HG03571 (cell line): ENCODE measurements at regions not wholly inside any gene's neighbourhood (a gene's known extent, or its start where the extent isn't known, plus 50 kb on each side); places are given as distances from the start of the nearest gene placed in this dataset.
"Not testable (repeated sequence)": the region's sequence is repeated elsewhere in the genome, so short reads cannot be mapped to it uniquely, and the experiment has no call there.

Experiments
- ATAC-seq: cut with Tn5 transposase; IDR thresholded peaks from one replicate; pipeline ENCODE4 v1.9.1; 2021; ENCODE audit not compliant: unreplicated experiment

DNA sequence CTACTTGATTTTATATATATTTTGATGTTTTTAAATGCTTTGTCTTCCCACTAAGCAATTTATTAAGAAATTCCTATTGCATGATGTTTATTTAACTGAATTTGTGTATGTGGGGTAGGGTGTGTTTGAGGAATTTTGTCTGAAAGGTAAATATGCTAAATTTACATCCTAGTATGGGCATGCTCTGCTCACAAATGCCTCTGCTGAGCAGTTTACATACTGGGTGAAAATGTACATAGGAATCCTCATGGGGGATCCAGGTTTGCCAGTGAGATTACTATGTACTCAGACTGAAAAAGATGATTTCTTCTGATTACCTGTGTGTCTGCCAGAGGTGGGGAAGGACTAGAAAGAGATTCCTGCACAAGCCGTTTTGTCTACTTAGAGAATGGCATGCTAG lies 126.6 kb downstream of the DISP1 start:
- ATAC-seq, result no peak

DNA sequence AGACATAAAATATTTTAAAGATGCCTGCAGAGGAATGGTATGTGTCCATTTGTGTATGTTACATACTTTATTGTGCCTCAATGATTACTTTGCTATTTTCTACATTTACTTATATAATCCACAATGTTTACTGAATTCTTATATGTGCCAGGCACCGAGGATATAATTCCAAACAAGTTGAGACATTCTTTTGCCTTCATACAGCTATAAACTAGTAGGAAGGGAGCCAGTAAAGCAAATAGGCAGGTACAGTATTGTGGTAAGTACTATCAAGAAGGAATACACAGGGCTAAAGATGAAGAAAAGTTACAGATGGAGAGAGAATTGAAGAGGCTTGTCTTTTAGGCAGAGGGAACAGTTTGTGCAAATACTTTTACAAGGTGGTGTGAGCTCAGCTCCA lies 131.6 kb downstream of the DISP1 start:
- no peak for ATAC-seq

DNA sequence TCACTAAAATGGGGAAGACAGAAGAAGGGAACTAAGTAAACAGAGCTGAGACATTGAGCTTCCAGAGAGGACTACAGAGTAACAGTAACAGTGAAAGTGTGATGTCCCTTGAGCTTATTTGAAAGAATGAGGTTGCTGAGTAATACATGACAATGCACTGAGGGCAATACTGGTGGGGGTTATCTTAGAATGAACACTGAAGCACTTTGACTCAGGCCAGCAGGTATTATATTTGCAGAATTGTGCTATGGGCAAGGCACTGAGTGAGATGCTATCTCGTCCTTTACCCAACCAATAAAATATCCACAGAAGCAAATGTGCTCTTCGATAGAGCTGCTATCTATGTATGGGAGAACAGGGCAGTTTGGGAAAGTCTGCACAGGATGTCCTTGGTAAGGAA lies 133.2 kb downstream of the DISP1 start:
- ATAC-seq, result no peak

DNA sequence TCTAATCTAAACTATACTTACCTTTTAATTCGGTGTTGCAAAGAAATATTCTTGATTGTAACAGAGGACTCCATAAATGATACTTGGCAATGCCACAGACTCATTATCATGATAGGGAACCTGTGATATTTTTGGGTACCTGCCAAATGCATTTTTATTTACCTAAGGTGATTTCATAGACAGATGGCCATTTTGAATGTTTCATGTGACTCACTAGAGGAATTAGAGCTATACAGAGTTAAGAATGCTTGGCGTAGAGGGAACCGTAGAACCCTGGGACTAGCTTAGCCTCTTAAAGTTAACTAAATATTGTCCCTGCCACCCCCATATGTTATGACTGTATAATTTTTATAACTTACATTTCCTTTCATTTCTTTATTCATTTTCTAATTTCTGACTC lies 136.1 kb downstream of the DISP1 start:
- no peak for ATAC-seq

DNA sequence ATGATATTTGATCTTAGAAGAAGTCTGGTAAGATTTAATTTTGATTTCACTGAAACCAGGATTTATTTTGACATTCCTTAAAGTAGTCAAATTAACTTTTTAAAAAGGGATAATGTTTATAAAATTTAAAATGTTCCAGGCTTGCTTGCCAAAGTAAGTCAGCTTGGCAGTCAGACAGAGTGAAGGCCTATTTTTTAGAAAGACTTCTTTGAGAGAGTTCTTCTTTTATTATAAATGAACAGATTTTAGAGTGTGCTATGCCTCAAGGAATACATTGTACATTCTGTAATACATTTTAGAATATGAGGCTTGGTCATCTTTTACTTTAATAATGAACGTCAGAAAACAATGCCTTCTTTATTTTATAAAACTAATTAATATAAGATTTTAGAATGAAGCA lies 138.7 kb downstream of the DISP1 start:
- no peak for ATAC-seq

DNA sequence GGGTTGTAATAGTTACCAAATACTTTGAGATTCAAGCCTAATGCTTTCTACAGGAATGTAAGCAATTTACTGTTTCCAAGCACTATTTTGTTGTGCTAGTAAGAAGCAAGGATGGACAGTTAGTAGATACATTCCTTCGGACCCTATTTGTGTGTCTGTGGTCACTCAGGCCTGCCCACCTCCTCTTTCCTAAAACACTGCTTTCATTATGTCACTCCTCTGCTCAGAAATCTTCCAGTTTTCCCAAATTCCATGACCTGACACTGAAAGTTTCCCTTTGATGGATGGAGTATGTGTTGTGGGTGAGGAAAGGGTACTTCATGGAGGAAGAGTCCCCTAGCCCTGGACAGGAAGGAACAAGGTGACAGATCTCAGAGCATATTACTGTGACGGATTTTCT lies 141.1 kb downstream of the DISP1 start:
- ATAC-seq, result no peak

DNA sequence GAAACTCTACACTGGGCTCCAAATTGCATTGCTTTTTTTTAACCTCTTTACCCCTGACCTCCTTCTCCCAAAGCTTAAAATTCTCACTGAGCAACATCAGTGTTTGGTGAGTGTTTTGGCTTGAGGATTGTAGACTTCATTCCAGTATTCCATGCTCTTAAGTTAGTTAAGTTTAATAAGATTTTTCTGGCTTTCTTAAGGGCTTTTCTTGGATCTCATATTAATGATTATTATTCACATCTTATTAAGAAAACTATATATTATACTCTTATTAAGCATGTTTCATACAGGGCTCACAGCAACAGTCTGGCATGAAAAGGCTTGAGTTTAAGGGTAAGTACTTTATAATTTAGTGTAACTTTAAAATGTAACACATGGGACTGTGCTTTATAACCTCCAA lies 141.8 kb downstream of the DISP1 start:
- ATAC-seq, result no peak

DNA sequence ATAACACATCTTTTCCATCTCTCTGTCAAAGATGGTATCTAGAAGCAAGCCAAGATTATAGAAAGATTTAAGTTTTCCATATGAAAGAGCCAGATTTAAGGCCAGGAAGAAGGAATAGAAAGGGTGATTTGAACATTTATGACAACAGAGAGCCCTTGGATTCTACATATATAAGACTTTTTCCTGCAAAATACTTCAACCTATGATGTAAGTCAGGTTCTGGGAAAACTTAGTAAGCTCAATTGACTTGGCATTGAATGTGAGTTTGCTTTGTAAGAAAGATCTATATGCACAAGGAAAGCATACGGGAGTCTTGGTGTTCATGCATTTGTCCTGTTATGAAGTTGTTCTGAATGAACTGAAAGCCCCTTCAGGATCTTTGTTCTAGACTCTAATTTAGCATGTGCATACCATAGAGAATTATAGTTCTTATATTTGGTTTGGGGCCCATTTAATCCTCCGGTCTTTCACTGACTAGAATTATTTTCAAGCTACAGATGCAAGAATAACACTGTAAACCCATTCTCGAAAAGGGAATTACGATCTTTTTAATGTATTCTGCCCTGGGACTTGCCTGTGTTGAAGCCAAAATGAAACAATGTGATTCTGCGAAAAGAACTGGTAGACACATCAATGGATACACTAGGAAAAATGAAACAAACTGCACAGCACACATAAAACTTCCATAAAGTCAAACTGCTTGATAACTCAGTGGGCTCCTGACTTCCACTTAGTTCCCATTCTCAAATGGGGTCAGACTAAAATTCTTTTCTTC lies 152.8 kb downstream of the DISP1 start:
- no peak for ATAC-seq

DNA sequence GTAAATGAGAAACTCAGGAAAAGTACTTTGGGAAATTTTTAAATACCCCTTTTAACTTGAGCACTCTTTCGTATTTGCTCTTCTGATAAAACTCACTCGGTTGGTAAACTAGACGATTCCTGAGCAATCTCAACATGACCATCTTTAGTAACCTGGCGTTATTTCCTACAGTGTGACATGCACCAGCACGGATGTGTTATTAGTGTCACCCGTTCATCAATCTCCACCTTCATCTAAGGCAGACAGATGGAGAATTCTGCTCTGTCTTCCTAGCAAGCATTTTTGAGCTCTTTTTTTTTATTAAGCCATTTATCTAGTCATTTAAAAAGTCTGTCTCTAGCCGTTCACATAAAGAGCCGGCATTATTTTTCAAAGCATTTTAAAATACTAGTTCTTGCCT lies 155.2 kb downstream of the DISP1 start:
- no peak for ATAC-seq

DNA sequence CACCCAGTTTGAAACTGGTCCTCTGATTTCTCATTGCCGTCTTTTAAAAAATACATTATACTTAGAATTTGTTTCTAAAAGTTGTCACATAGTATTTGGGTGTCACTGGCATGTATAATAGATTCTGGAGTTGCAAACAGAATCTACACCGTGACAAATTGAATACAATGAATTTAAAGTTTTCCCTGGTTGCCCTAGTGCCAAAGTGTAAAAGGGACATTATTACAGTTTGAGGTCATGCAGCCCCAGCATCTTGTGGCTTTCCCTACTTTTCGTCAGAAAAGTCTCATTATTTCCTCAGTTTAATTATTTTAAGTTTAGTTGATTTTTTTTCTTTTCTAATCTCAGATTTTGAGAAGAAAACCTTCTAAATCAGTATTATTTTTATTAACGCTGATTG lies 155.9 kb downstream of the DISP1 start:
- no peak for ATAC-seq

DNA sequence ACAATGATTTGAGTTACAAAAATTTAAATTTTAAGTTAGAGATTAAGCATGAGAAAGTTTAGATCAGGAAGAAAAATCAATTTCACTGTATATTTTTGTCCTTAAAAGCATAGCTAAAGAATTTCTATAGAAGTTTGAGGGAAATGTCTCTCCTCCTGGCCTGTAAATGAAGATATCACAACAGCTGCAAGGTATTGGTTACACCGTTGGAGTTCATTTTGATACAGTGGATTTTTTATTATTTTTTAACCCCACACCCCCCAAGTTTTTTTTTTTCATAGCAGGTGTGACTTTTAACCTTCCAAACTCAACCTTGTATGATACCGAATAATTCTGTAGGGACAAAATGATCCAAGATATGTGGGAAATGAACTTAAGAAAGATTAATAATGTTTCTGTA lies 156.3 kb downstream of the DISP1 start:
- no peak for ATAC-seq

DNA sequence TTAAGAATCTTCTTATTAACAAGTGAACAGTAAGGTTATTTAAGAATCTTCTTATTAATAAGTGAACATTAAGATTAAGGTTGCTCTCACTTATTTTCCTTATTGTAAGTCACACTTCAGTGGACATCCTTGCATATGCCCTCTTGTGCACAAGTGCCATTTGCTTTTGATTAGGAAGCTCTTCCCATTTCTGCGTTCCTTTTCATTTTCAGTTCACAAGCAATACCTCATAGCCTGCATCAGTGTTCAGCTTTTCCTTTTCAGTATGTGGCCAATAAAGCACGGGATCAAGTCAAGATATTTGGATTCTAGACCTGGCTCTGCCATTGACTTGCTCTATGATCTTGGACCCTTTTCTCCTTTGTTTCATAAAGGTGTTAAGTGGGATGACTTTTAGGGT lies 158.7 kb downstream of the DISP1 start:
- no peak for ATAC-seq

DNA sequence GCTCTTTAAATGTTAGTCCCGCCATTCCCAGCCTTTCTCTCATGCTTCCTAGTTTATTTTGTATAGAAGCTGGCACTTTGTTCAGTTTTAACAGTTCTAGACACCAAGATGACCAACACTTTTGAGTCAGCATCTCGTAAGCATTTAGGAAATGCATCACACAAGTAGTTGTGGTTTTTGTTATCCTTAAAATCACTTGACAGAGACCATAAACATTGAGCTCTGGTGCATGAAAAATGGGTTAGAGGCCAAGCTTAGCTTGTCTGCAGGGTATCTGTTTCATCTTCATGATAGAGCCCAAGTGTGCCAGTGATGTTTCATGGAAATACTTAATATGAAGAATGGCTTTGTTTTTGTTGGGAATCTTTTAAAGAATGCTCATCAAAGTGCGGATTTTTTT lies 159.7 kb downstream of the DISP1 start:
- ATAC-seq, result no peak

DNA sequence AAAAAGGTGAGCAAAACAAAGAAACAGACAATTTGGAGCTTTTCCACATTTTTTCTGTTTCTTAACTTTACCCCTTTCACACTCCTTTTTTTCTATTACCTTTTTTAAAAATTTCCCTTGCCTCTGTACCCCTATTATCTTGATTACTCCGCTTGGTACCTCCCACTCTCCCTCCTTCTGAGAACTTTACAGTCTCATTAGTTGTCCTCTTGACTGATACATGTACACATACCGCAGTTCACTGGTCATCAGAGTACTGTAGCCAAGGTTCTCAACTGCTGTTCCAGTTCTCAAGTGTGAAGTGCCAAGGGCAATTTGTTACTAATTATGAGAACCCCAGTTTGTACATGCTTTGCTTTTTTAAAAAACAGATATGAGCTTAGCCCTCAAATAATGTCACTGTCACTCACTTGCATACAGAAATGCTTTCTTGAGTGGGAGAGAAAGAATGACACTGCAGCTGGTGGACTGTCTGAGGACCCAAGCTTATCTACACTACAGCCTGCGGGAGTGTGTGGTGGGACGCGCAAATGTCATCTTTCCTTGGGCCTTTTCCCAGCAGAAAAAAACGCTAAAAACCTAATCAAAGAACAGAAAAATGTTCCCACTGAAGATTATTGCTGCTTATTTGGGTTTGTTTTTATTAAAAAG lies 160.8 kb downstream of the DISP1 start:
- no peak for ATAC-seq

DNA sequence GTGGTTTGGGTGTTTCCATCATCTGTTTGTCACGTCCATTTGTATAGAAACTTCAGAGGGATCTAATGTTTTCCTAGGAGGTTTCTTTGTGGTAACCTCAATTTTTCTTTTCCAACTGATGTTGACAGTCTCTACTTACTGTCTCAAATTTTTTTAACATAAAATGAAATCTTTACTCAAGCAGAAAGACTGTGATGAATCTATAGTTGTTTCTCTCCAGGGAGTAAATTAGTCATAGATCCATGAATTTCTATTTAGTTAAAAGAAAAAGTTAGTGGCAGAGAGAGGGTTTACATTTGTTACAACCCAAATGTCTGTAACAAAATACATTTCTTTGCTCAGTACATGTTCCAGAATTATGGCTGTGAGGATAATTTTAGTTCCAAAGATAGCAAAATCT lies 161.6 kb downstream of the DISP1 start:
- no peak for ATAC-seq

DNA sequence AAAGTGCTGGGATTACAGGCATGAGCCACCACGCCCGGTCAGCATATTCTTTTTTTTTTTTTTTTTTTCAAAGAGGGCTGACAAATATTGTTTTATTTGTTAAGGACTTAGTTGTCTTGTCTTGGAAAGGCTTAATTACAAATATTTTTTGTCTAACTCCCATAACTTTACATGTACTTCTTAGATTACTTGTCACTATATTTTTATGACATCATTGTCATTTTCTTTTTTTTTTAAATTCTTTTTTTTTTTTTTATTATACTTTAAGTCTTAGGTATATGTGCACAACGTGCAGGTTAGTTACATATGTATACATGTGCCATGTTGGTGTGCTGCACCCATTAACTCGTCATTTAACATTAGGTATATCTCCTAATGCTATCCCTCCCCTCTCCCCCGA lies 162.5 kb downstream of the DISP1 start:
- not testable (repeated sequence) for ATAC-seq

DNA sequence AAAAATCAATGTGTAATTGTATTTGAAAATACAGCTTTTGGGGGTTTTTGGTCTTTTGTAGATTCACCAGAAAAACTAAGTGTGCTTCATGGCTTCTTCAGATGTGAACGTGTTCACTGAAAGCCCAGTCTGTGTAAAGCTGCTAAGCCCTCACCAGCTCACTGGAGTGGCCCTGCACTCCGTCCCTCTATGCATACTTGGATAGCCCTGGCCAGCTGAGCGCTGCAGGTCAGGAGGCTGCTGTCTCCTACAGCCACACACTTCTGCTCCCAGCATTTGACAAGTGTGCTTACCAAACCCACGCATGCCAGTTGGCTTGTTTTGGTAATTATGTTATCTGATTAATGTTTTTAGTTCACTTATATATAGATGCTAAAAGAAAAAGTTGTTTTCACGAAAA lies 163.5 kb downstream of the TLR5 start:
- no peak for ATAC-seq

DNA sequence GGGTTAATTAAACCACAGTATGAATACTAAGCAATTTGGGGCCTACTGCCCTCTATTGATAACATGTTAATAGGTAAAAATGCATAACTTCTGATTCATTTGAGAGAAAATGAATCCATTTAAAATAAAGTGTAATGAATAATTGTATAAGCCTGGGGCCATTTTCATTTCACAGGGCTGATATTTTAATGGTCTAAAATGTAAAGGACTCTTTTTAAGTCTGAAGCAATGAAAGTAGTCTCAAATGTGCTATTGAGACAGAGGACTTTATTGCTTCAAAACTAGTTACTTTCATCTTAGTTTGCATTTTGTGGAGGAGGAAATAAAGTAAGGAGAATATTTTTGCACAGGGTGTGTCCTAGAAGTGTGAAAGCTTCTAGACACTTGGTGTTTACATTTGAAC lies 155.4 kb downstream of the TLR5 start:
- ATAC-seq, result no peak

DNA sequence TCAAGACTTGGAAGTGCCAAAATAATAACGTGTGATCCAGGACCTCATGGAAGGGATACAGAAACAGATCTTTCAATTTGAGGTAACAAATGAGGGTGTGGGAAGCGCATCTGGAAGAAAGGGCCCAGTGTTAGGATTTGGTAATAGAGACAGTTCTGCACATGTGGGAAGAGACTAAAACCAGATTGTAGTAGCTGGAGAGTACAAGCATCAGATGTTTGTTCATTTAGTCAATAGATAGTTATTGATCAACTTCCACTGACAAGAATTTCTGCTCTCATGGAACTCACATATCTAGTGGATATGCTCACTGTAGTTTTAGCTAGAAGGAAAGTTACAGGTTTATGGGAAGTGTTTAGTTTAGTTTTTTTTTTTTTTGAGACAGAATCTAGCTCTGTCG lies 153.6 kb downstream of the TLR5 start:
- ATAC-seq, result no peak

DNA sequence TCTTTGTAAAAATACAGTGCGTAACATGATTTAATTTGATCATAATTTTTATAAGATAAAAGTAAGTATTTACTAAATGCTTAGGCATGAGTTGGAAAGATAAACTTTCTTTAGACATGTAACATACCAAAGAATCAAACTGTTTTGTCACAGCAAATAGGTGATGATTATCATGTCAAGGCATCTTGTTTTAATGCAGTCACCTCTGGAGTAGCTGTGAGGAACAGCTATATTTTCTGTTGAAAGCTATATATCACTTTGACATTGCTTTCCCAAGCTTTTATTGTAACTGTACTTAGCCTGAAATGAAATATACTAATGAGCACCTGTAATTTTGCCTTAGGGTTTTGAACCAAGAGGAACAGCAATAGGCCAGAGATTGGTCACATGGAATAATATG lies 151.9 kb downstream of the TLR5 start:
- ATAC-seq, result no peak

DNA sequence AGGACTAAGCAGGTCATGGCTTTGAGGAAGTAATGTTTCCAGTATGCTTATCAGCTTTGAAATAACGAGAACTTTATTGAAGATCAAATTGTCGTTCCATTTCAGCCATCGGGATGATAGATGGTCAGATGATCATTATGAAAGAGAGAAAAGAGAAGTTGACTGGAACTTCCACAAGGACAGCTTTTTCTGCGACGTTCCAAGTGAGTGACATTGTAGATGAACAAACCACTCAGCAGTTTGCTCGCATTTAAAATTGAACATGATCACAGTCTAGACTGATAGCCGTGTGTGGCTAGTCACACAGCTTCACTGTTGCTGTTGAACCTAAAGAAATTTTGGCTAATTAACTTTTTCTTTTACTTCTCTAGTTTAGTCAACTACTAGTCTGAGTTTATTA lies 151.1 kb downstream of the TLR5 start:
- no peak for ATAC-seq

DNA sequence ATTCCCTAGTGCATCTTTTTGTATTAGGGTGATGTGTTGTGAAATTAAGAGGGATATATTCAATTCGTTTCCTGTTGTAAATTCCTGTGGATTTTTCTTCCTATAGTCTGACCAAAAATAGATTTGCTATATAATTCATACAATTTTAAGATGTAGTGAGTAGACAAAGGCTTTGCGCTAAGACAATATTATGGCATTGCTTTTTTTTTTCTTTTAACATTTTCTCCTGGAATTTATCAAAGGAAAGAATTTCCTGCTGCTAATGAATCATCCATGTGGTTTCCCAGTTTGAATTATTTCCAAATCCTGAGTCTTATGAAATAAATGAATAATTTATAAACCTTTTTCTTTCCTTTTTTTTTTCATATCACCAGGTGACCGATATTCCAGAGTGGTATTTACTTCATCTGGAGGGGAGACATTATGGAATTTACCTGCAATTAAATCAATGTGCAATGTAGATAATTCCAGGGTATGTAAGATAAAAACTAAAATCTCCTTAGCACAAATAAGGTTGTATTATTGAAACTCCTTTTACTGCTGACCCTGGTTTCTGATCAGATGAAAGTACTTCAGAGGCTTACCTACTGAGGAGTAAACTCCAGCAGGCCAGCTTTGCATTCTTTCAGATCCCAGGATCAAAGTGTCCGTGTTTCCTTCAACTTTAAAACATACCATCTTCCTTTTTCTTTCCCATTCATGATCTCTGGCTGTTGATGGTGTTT lies 148.4 kb downstream of the TLR5 start:
- ATAC-seq, result no peak
